ENCODE measurements at regions not wholly inside any gene's neighbourhood (a gene's known extent, or its start where the extent isn't known, plus 50 kb on each side); places are given as distances from the start of the nearest gene placed in this dataset.
"Not testable (repeated sequence)": the region's sequence is repeated elsewhere in the genome, so short reads cannot be mapped to it uniquely, and the experiment has no call there.

DNA sequence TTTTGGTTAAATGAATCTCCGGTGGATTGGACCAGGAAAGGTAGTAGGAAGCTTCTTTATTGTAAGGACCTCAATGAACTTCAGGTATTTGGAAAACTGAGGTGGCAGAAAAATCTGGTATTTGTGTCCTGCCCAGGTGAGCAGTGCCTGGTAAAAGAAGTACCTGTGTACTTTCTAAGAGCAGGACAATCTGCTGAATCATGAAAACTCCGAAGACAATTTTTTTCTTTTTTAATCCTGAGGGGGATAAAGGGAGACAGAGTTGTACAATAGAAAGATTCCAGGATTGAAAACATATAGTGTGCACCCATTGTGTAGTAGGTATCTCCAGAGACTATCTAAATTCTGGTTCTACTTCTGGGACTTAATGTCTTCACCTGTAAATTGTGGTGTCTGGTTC is 191.8 kb upstream of the SPOPL start:
- no peaks in the 10 kb centered on the region for H3K27me3 Mint-ChIP-seq
- H3K4me3 Mint-ChIP-seq: no peak overlapping the region
- ATAC-seq (replicated peaks) (no peak), DNase-seq (no peak)
- H3K27ac Mint-ChIP-seq: no peak overlapping the region
- no peaks in the 10 kb centered on the region for H3K36me3 Mint-ChIP-seq (ENCODE audit: insufficient read depth)
- H3K9me3 Mint-ChIP-seq: peaks cover 7 to 11% of the 10 kb centered on the region in 2 donors
- H3K4me1 Mint-ChIP-seq (ENCODE audit: low read depth in 2 of 2): no peaks in the 10 kb centered on the region

DNA sequence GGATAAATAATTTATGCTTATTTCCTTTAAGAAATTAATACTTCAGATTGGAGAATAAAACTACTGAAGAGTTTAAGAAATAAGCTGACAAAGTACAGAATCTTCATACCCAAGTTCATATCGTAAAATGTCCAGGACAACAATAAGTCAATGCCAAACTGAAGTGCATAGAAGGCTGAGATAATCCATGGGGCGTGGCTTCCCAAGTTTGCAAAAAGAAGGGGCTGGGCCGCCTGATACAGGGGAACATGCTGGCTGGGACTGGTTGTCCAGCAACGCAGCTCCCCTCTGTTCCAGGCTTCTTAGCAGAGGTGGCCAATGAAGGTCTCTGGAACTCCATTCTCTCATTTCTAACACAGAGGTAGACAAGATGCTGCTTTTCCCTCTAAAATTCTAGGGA is 189.5 kb upstream of the SPOPL start:
- peaks cover 13% of the 10 kb centered on the region in 2 donors for H3K9me3 Mint-ChIP-seq
- no peak overlapping the region for H3K27ac Mint-ChIP-seq
- ATAC-seq (replicated peaks): no peak
- H3K4me1 Mint-ChIP-seq (ENCODE audit: low read depth in 2 of 2): peaks cover 0 to 2% of the 10 kb centered on the region in 2 donors
- no peaks in the 10 kb centered on the region for H3K36me3 Mint-ChIP-seq (ENCODE audit: insufficient read depth)
- no peak for DNase-seq
- no peak overlapping the region for H3K4me3 Mint-ChIP-seq
- no peaks in the 10 kb centered on the region for H3K27me3 Mint-ChIP-seq

DNA sequence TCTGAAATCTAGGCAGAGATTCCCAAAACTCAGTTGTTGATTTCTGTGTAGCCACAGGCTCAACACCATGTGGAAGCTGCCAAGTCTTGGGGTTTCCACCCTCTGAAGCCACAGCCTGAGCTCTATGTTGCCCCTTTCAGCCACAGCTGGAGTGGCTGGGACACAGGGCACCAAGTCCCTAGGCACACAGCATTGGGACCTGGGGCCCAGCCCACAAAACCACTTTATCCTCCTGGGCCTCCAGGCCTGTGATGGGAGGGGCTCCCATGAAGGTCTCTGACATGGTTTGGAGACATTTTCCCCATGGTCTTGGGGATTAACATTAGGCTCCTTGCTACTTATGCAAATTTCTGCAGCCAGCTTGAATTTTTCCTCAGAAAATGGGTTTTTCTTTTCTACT is 186.0 kb upstream of the SPOPL start:
- H3K4me1 Mint-ChIP-seq (ENCODE audit: low read depth in 2 of 2); H3K27me3 Mint-ChIP-seq; ATAC-seq (replicated peaks); H3K36me3 Mint-ChIP-seq (ENCODE audit: insufficient read depth); DNase-seq; H3K27ac Mint-ChIP-seq; H3K4me3 Mint-ChIP-seq: not testable (repeated sequence)
- H3K9me3 Mint-ChIP-seq: peaks cover 13% of the 10 kb centered on the region in 2 donors

DNA sequence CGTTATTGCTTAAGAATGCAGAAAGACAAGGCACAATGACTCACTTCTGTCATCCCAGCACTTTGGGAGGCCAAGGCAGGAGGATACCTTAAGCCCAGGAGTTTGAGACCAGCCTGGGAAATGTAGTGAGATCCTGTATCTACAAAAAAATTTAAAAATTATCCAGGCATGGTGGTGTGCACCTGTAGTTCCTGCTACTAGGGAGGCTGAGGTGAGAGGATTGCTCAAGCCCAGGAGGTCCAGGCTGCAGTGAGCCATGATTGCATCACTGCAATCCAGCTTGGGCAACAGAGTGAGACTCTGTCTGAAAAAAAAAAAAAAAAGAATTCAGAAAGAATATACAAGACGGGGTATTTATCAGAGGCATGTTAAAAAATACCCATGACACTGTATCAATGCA is 182.0 kb upstream of the SPOPL start:
- ATAC-seq (replicated peaks) (no peak), DNase-seq (no peak)
- Mint-ChIP-seq H3K4me1 (ENCODE audit: low read depth in 2 of 2) (peaks cover 0 to 2% of the 10 kb centered on the region in 2 donors), H3K27ac (no peak overlapping the region), H3K27me3 (no peaks in the 10 kb centered on the region), H3K4me3 (no peak overlapping the region), H3K36me3 (ENCODE audit: insufficient read depth) (no peaks in the 10 kb centered on the region), H3K9me3 (peaks cover 5 to 6% of the 10 kb centered on the region in 2 donors)

DNA sequence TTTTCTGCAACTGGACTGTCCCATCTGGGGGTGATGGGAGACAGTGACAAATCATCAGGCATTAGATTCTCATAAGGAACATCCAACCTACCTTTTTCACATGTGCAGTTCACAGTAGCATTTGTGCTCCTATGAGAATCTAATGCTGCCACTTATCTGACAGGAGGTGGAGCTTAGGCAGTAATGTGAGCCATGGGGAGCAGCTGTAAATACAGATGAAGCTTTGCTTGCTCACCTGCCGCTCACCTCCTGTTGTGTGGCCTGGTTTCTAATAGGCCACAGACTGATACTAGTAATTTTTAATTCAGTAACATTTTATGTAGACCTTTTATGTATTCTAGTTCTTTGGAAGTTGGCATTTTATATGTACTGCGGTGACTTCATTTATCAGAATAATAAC is 180.1 kb upstream of the SPOPL start:
- H3K27ac Mint-ChIP-seq: no peak overlapping the region
- H3K36me3 Mint-ChIP-seq (ENCODE audit: insufficient read depth): no peaks in the 10 kb centered on the region
- no peaks in the 10 kb centered on the region for H3K27me3 Mint-ChIP-seq
- no peak overlapping the region for H3K4me3 Mint-ChIP-seq
- peaks cover 0 to 8% of the 10 kb centered on the region in 2 donors for H3K9me3 Mint-ChIP-seq
- ATAC-seq (replicated peaks): no peak
- no peaks in the 10 kb centered on the region for H3K4me1 Mint-ChIP-seq (ENCODE audit: low read depth in 2 of 2)
- DNase-seq: no peak

DNA sequence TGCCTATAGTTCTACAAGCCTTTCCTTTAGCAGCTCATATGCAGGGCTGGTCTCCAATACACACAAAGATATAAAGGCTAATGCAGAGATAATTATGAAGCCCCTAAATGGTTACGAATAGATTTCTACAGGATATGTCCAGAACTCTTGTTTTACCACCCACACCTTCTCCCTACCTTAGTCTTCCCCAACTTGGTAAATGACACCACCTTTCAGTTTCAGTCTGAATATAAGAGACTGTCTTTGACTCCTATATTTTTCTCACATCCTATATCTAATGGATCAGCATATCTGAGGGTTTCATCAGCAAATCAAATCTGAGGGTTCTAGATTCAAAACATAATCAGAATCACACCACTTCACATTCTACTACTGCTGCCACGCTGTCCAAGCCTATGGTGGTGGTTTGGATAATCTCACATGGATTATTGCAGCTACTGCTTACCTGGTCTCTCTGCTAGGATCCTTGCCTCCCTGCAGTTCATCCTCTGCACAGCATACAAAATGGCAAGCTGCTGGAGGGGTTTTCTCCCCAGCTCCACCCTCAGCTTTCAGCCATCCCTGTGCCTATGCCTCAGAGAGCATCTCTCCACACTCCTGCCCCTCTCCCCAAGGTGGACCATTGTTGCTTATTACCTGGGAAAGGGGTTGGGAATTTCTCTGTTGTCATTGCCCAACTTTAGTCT is 178.0 kb upstream of the SPOPL start:
- H3K27ac Mint-ChIP-seq: no peak overlapping the region
- H3K36me3 Mint-ChIP-seq (ENCODE audit: insufficient read depth): no peaks in the 10 kb centered on the region
- no peak overlapping the region for H3K4me3 Mint-ChIP-seq
- DNase-seq: no peak
- ATAC-seq (replicated peaks): no peak
- H3K27me3 Mint-ChIP-seq: no peaks in the 10 kb centered on the region
- no peaks in the 10 kb centered on the region for H3K4me1 Mint-ChIP-seq (ENCODE audit: low read depth in 2 of 2)
- H3K9me3 Mint-ChIP-seq: peaks cover 2 to 8% of the 10 kb centered on the region in 2 donors

DNA sequence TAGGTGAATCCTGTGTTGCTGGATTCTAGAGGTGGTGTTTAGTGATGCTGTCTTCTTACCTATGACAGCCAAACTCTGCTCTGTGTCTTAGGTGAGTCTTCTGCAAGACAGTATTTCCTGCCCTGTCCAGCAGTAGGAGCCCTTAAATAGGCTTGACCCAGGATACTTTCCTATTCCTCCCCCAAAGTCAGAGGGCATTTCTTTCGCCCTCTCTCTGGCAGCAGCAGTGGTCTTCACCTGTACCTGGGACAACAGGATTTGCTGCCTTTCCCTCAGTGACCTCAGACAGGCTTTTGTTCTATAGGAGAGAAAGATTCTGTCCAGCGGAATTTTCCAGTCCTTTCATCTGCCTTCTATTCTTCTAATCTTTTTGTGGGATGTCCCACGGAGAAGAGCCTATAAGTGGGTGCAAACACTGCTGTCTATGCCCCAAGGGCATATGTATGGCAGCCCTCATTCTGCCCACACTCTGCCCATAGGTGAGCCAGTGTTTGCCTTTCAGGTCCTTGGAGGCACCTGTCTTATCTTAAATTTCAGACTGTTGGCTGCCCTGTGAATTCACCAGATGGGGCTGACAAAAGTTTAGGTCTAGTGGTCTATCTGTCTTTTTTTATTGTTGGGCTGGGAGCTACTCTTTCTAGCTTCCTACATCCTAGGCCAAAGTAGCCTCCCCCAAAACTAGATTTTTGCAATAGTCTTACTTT is 177.3 kb upstream of the SPOPL start:
- H3K9me3 Mint-ChIP-seq: peaks cover 2 to 14% of the 10 kb centered on the region in 2 donors
- no peak overlapping the region for H3K27ac Mint-ChIP-seq
- H3K36me3 Mint-ChIP-seq (ENCODE audit: insufficient read depth): no peaks in the 10 kb centered on the region
- no peak overlapping the region for H3K4me3 Mint-ChIP-seq
- H3K27me3 Mint-ChIP-seq: no peaks in the 10 kb centered on the region
- DNase-seq: no peak
- ATAC-seq (replicated peaks): no peak
- no peaks in the 10 kb centered on the region for H3K4me1 Mint-ChIP-seq (ENCODE audit: low read depth in 2 of 2)

DNA sequence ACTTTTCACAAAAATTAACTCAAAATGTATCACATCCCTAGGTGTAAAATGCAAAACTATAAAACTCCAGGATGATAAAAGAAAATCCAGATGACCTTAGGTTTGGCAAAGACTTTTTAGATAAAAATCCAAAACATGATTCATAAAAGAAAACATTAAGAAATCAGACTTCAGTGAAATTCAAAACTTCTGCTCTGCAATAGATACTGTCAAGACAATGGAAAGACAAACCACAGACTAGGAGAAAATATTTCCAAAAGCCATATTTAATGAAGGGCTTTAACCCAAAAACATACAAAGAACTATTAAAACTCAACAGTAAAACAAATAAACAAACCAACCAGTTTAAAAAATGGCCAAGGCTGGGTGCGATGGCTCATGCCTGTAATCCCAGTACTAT is 173.6 kb upstream of the SPOPL start:
- Mint-ChIP-seq H3K4me1 (ENCODE audit: low read depth in 2 of 2) (no peaks in the 10 kb centered on the region), H3K27me3 (no peaks in the 10 kb centered on the region), H3K27ac (no peak overlapping the region), H3K9me3 (peaks cover 2 to 18% of the 10 kb centered on the region in 2 donors), H3K4me3 (no peak overlapping the region), H3K36me3 (ENCODE audit: insufficient read depth) (no peaks in the 10 kb centered on the region)
- DNase-seq: no peak
- no peak for ATAC-seq (replicated peaks)

DNA sequence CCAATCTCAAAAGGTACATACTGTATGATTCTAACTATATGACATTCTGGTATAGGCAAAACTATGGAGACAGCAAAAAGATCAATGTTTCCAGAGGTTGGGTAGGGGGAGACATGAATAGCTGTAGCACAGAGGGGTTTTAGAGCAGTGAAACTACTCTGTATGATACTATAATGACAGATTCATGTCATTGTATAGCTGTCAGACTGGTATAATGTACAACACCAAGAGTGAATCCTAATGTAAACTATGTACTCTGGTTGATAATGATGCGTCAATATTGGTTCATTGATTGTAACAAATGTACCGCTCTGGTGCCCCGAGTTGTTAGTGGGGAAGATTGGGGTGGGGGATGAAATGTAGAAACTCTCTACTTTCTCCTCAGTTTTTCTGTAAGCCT is 172.4 kb upstream of the SPOPL start:
- Mint-ChIP-seq H3K27ac (no peak overlapping the region), H3K4me1 (ENCODE audit: low read depth in 2 of 2) (no peaks in the 10 kb centered on the region), H3K27me3 (no peaks in the 10 kb centered on the region), H3K36me3 (ENCODE audit: insufficient read depth) (no peaks in the 10 kb centered on the region), H3K9me3 (peaks cover 2 to 18% of the 10 kb centered on the region in 2 donors), H3K4me3 (no peak overlapping the region)
- ATAC-seq (replicated peaks) (no peak), DNase-seq (no peak)

DNA sequence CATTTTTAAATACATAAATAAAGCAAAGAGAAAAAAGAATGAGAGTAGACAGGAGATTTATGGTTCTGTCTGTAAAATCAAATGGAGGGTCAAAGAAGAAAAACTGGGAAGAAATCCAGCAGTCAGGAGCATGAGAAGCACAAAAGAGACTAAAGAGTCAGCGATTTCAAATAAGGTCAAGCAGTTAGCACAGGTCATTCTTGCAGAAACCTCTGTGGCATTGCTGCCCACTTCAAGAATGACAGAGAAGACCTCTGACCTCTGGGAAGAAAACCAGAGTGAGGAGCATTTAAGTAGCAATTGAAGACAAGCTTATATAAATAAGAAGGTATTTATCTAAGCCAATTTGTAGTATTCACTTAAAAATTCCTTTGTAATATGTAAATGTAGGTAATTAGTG is 172.0 kb upstream of the SPOPL start:
- no peak overlapping the region for H3K27ac Mint-ChIP-seq

DNA sequence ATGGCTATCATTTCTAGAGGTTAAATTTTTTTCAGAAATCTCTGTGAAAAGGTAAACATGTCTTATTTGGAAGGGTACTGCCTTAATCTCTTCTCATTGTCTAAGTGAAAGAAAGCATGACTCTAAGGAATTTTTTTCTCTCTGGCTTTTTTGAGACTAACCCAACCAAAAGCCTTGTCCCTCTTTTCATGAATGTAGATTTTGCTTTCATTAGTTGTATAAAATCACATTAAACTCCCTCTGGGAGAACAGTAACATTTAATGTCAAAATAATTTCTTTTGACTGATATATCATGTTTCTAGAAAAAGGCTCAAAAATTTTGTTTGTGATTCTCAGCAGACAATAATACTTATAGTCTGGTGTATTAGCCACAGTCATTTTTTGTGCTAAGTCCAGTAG is 168.4 kb upstream of the SPOPL start:
- DNase-seq: no peak
- H3K9me3 Mint-ChIP-seq: peaks cover 1 to 10% of the 10 kb centered on the region in 2 donors
- no peaks in the 10 kb centered on the region for H3K27me3 Mint-ChIP-seq
- no peak overlapping the region for H3K4me3 Mint-ChIP-seq
- no peak for ATAC-seq (replicated peaks)
- H3K4me1 Mint-ChIP-seq (ENCODE audit: low read depth in 2 of 2): no peaks in the 10 kb centered on the region
- H3K36me3 Mint-ChIP-seq (ENCODE audit: insufficient read depth): no peaks in the 10 kb centered on the region
- H3K27ac Mint-ChIP-seq: no peak overlapping the region

More for the DNA sequence above, 172.0 kb upstream of the SPOPL start:
- H3K4me3 Mint-ChIP-seq: no peak overlapping the region
- no peaks in the 10 kb centered on the region for H3K36me3 Mint-ChIP-seq (ENCODE audit: insufficient read depth)
- peaks cover 2 to 18% of the 10 kb centered on the region in 2 donors for H3K9me3 Mint-ChIP-seq
- no peaks in the 10 kb centered on the region for H3K27me3 Mint-ChIP-seq
- no peaks in the 10 kb centered on the region for H3K4me1 Mint-ChIP-seq (ENCODE audit: low read depth in 2 of 2)
- ATAC-seq (replicated peaks) (no peak), DNase-seq (no peak)

DNA sequence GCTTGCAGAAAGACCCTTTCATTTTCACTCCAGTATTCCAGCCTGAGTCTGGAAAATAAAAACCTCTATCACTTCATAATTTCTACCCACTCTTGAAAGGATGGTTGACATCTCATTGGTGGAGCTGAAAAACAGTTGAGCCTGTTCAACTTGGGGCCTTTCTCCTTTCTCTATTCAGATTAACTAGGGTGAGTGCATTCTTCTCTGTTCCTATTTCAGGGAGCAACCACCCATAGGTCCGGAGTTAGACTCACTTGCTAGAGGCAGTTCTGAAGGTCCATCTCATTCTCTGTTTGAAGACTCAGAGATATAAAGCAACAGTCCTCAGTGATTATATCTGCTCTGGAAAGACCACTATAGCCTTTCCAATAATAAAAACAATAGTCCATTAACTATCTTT is 167.9 kb upstream of the SPOPL start:
- H3K4me3 Mint-ChIP-seq: no peak overlapping the region
- ATAC-seq (replicated peaks) (no peak), DNase-seq (no peak)
- no peak overlapping the region for H3K27ac Mint-ChIP-seq
- no peaks in the 10 kb centered on the region for H3K27me3 Mint-ChIP-seq
- peaks cover 1 to 10% of the 10 kb centered on the region in 2 donors for H3K9me3 Mint-ChIP-seq
- no peaks in the 10 kb centered on the region for H3K4me1 Mint-ChIP-seq (ENCODE audit: low read depth in 2 of 2)
- no peaks in the 10 kb centered on the region for H3K36me3 Mint-ChIP-seq (ENCODE audit: insufficient read depth)

DNA sequence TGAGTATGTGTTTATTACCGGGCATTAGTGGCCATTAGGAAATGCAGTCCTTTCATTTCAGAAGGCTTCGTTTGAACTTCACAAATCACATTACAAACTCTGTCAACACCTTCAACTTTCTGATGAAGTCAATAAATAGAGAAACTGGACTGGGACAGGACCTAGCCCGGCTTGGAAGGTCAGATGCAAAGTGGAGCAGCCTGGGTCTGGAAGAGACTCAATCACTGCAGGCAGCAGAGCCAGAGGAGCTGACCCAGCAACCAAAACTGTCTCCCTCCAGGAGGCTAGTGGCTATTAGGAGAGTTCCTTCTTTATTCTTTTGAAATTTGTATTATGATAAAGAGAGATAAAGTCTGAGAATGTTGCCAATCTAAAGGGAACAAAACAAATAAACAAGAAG is 167.2 kb upstream of the SPOPL start:
- Mint-ChIP-seq H3K9me3 (peaks cover 1 to 3% of the 10 kb centered on the region in 2 donors), H3K27ac (no peak overlapping the region), H3K4me3 (no peak overlapping the region), H3K27me3 (no peaks in the 10 kb centered on the region), H3K36me3 (ENCODE audit: insufficient read depth) (no peaks in the 10 kb centered on the region), H3K4me1 (ENCODE audit: low read depth in 2 of 2) (no peaks in the 10 kb centered on the region)
- DNase-seq (no peak), ATAC-seq (replicated peaks) (no peak)

DNA sequence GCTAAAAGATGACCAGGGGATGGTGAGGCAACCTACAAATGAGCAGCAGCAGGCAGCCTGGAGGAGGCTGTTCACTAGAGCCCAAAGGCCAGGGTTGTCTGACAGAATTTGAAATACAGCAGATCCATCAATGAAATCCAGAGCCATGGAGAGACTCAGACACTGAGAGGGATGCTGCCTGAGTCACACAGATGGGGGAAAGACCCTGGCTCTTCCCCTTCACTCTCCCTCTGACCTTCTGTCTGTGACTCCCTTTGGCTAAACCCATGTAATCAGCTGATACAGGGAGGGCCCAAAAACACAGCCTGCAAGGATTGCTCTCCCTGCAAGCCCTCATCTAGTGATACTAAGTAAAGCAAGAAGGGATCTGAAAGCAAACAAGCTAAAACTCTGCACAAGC is 166.5 kb upstream of the SPOPL start:
- H3K4me1 Mint-ChIP-seq (ENCODE audit: low read depth in 2 of 2): no peaks in the 10 kb centered on the region
- no peaks in the 10 kb centered on the region for H3K36me3 Mint-ChIP-seq (ENCODE audit: insufficient read depth)

More for the DNA sequence above, 166.5 kb upstream of the SPOPL start:
- Mint-ChIP-seq H3K27ac (no peak overlapping the region), H3K27me3 (no peaks in the 10 kb centered on the region), H3K4me3 (no peak overlapping the region), H3K9me3 (peaks cover 0 to 1% of the 10 kb centered on the region in 2 donors)
- ATAC-seq (replicated peaks) (no peak), DNase-seq (no peak)
